Glutamatergic neuron (in vitro differentiated cells): ENCODE measurements at regions not wholly inside any gene's neighbourhood (a gene's known extent, or its start where the extent isn't known, plus 50 kb on each side); places are given as distances from the start of the nearest gene placed in this dataset.

ENCODE experiments used
- DNase-seq: peaks from one replicate; pipeline ENCODE4 v3.0.0; 2022
- H3K27ac Mint-ChIP-seq: one replicate; pipeline ENCODE4 v1.8.0; 2020; ENCODE audit warnings: mild to moderate bottlenecking, mixed read lengths, inconsistent platforms; ENCODE audit not compliant: unreplicated experiment
- H3K27me3 Mint-ChIP-seq: one replicate; pipeline ENCODE4 v1.8.0; 2020; ENCODE audit warnings: mild to moderate bottlenecking, moderate library complexity, mixed read lengths, inconsistent platforms; ENCODE audit not compliant: unreplicated experiment
- H3K36me3 Mint-ChIP-seq: one replicate; pipeline ENCODE4 v1.8.0; 2020; ENCODE audit warnings: mild to moderate bottlenecking, mixed read lengths, inconsistent platforms; ENCODE audit not compliant: unreplicated experiment
- H3K4me1 Mint-ChIP-seq: one replicate; pipeline ENCODE4 v1.8.0; 2020; ENCODE audit warnings: mild to moderate bottlenecking, low read depth, mixed read lengths, inconsistent platforms; ENCODE audit not compliant: unreplicated experiment
- H3K4me3 Mint-ChIP-seq: one replicate; pipeline ENCODE4 v1.8.0; 2020; ENCODE audit warnings: mild to moderate bottlenecking, mixed read lengths, inconsistent platforms; ENCODE audit not compliant: unreplicated experiment
- H3K9me3 Mint-ChIP-seq: one replicate; pipeline ENCODE4 v1.8.0; 2020; ENCODE audit warnings: mild to moderate bottlenecking, moderate library complexity, mixed read lengths, inconsistent platforms; ENCODE audit not compliant: unreplicated experiment
- TF ChIP-seq, protein P1 (sequence below): fragments of 200-600 bp; sonication (generic); IDR thresholded peaks from one replicate; pipeline ENCODE4 v1.5.0; 2021; ENCODE audit not compliant: partially characterized antibody, unreplicated experiment

DNA sequence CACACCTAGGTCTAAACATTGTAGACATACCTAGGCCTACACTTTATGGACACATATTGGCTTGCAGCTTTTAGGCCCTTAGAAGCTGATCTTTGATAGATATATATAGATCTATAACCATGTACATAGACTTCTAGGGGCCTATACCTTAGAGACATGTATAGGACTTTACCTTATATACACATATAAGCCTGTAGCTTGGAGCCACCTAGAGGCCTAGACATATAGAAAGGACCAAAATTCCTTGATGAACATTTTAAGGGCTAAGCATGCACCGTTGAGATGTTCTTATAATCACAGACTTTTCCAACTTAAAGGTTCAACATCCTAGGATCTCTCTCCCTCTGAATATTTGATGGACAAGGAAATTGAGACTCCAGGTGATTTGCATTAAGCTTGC is 371.7 kb upstream of the SASH1 start:
- no peak overlapping the region for H3K4me3 Mint-ChIP-seq
- H3K27me3 Mint-ChIP-seq: no peaks in the 10 kb centered on the region
- TF ChIP-seq, protein P1, sequence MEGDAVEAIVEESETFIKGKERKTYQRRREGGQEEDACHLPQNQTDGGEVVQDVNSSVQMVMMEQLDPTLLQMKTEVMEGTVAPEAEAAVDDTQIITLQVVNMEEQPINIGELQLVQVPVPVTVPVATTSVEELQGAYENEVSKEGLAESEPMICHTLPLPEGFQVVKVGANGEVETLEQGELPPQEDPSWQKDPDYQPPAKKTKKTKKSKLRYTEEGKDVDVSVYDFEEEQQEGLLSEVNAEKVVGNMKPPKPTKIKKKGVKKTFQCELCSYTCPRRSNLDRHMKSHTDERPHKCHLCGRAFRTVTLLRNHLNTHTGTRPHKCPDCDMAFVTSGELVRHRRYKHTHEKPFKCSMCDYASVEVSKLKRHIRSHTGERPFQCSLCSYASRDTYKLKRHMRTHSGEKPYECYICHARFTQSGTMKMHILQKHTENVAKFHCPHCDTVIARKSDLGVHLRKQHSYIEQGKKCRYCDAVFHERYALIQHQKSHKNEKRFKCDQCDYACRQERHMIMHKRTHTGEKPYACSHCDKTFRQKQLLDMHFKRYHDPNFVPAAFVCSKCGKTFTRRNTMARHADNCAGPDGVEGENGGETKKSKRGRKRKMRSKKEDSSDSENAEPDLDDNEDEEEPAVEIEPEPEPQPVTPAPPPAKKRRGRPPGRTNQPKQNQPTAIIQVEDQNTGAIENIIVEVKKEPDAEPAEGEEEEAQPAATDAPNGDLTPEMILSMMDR: no peak
- H3K9me3 Mint-ChIP-seq: no peaks in the 10 kb centered on the region
- H3K27ac Mint-ChIP-seq: no peak overlapping the region
- H3K36me3 Mint-ChIP-seq: no peaks in the 10 kb centered on the region
- DNase-seq: no peak
- H3K4me1 Mint-ChIP-seq: no peaks in the 10 kb centered on the region

DNA sequence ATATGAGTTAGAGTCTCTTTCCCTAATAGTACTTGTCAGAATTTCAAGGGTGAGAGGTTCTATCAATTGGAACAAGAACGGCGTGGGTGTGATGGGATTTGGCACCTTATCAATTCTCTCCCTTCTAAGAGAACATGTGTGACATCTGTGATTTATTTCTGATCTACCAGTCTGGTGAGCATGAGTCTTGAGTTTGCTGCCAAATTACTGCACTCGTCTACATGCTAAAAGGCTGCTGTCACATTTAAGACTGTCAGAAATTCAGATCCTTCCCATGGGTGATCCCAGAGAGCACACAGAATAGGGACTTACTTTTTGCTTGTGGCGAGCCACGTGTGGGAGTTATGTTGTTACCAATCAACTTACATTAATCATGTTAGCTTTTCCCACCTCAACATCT is 370.2 kb upstream of the SASH1 start:
- H3K27me3 Mint-ChIP-seq: no peaks in the 10 kb centered on the region

DNA sequence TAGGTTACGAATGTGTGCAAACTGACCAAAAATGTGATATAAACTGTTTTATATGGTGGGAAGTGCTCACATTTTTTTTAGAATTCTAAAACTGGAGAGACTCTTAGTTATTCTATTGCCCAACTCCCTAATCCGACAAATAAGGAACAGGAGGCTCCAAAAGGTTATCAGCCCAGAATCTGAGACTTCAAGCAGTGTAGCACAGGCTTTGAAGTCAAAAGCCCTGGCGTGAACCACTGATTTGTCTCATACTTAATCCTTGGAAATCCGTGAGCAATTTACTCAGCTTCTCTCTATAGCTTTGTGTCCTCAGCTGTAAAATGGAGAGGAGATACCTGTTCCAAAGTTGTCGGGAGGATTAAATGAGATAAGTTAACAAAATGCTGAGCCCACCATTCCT is 368.8 kb upstream of the SASH1 start:
- TF ChIP-seq, protein P1: no peak
- H3K9me3 Mint-ChIP-seq: no peaks in the 10 kb centered on the region
- no peak for DNase-seq
- no peak overlapping the region for H3K4me3 Mint-ChIP-seq
- H3K36me3 Mint-ChIP-seq: no peaks in the 10 kb centered on the region
- H3K4me1 Mint-ChIP-seq: no peaks in the 10 kb centered on the region
- no peak overlapping the region for H3K27ac Mint-ChIP-seq
- peaks cover 3% of the 10 kb centered on the region for H3K27me3 Mint-ChIP-seq

More for the DNA sequence above, 370.2 kb upstream of the SASH1 start:
- no peak for DNase-seq
- Mint-ChIP-seq H3K27ac (no peak overlapping the region), H3K4me3 (no peak overlapping the region), H3K36me3 (no peaks in the 10 kb centered on the region), H3K9me3 (no peaks in the 10 kb centered on the region), H3K4me1 (no peaks in the 10 kb centered on the region)
- TF ChIP-seq, protein P1: no peak

DNA sequence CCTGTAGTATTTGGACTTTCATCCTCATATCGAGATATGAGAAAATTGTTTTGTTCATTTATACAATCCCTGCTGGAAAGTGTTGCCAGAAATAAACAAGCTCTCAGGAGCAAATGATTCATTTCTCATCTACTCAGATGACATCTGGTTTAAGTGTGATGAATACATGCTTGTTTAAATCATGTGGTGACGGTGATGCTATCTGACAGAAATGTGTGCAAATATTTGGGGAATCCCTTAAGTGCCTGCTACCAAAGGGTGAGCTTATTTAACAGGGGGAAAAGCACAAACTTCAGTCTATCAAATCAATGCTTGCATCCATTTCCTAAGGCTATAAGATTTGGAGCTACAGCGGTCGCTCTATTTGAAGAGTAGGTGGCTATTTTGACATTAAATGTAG is 368.3 kb upstream of the SASH1 start:
- Mint-ChIP-seq H3K9me3 (no peaks in the 10 kb centered on the region), H3K27me3 (peaks cover 3% of the 10 kb centered on the region), H3K4me3 (no peak overlapping the region), H3K36me3 (no peaks in the 10 kb centered on the region), H3K27ac (no peak overlapping the region), H3K4me1 (no peaks in the 10 kb centered on the region)
- DNase-seq: no peak
- TF ChIP-seq, protein P1: no peak

DNA sequence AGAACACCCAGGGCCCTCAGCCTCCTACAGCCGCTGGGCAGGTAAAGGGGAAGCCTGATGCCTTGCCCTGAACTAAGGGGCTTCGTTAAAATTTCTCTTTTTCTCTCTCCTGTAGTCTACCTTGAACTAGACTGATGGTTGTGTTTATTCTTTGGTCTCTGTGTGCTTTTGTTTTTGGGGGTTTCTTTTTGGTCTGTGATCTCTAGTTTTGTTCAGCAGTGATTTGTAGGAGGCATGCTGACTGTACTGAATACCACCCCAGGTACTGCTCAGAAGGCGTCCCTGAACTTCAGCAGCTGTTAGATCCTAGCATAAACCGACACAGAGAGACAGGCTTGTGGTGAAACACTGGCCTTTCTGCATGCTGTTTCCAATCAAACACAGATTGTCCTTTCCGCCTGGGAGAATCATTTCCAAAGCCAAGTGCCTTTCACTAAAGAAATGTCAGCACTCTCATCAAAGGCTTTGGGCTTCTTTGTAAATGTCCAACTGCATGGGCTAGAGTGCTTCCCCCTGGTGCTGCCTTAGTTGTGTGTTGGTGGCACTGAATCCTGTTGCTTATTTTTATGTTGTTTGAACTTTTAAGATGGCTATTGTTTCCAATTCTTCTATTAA is 364.7 kb upstream of the SASH1 start:
- Mint-ChIP-seq H3K4me3 (no peak overlapping the region), H3K27ac (no peak overlapping the region), H3K4me1 (no peaks in the 10 kb centered on the region), H3K27me3 (peaks cover 3% of the 10 kb centered on the region), H3K36me3 (no peaks in the 10 kb centered on the region), H3K9me3 (no peaks in the 10 kb centered on the region)
- TF ChIP-seq, protein P1: no peak
- DNase-seq: no peak
